Lung (tissue), 11 donors: ENCODE measurements at regions not wholly inside any gene's neighbourhood (a gene's known extent, or its start where the extent isn't known, plus 50 kb on each side); places are given as distances from the start of the nearest gene placed in this dataset.

Source experiments
- ATAC-seq: fragments of 200-7000 bp; cut with Tn5 transposase; one replicate; pipeline ENCODE4 v1.9.1; 2020; ENCODE audit warnings: moderate number of reproducible peaks; ENCODE audit not compliant: insufficient read depth, low FRiP score
- DNase-seq, 3 donors: peaks; one replicate each; pipeline ENCODE4 v3.0.0-alpha.2; 2013 to 2017
- H3K27ac ChIP-seq, 2 donors: one replicate each; pipeline ENCODE4 v1.5.1; 2013; ENCODE audit warnings: mild to moderate bottlenecking in 2 of 2, moderate library complexity in 2 of 2, control low read depth in 1 of 2, inconsistent platforms in 1 of 2, low read depth in 1 of 2, low read length in 1 of 2
- H3K27me3 ChIP-seq, 3 donors: one replicate each; pipeline ENCODE4 v1.5.1; 2013; ENCODE audit warnings: low read length in 2 of 3; ENCODE audit not compliant: control insufficient read depth in 3 of 3, insufficient read depth in 3 of 3
- H3K36me3 ChIP-seq, 4 donors: one replicate each; pipeline ENCODE4 v1.5.1; 2013; ENCODE audit warnings: low read length in 4 of 4, mild to moderate bottlenecking in 1 of 4, moderate library complexity in 1 of 4; ENCODE audit not compliant: control insufficient read depth in 4 of 4, insufficient read depth in 4 of 4
- H3K4me1 ChIP-seq, 5 donors: one replicate each; pipeline ENCODE4 v1.5.1; 2013; ENCODE audit warnings: low read length in 5 of 5, mild to moderate bottlenecking in 2 of 5, moderate library complexity in 1 of 5; ENCODE audit not compliant: control insufficient read depth in 5 of 5, insufficient read depth in 5 of 5
- H3K4me3 ChIP-seq: one replicate; pipeline ENCODE4 v1.5.1; 2013; ENCODE audit warnings: mild to moderate bottlenecking, control low read depth, moderate library complexity
- H3K9ac ChIP-seq, 2 donors: one replicate each; pipeline ENCODE4 v1.5.1; 2013; ENCODE audit warnings: low read length in 2 of 2, control low read depth in 1 of 2; ENCODE audit not compliant: insufficient read depth in 1 of 2
- H3K9me3 ChIP-seq, 4 donors: one replicate each; pipeline ENCODE4 v1.5.1; 2013; ENCODE audit warnings: low read length in 3 of 4, mild to moderate bottlenecking in 1 of 4, moderate library complexity in 1 of 4; ENCODE audit not compliant: control insufficient read depth in 4 of 4, insufficient read depth in 3 of 4
- WGBS, 2 donors: extraction: QIAGEN DNeasy Blood & Tissue Kit; methylation state at CpG; one replicate each; pipeline ENCODE4 v1.1.7; 2013; 5-methylcytosine and 5-hydroxymethylcytosine counted together
- TF ChIP-seq, protein P1 (sequence below): IDR thresholded peaks from 2 replicates; pipeline ENCODE4 v1.5.1; 2012; ENCODE audit warnings: mild to moderate bottlenecking; ENCODE audit errors: control extremely low read depth, extremely low read depth
- donor health status: control.
- donor health status: control.
- donor health status: Bipolar disorder and iron deficiency.
- donor health status: healthy.
- donor health status: DM: yes; HTN: yes; CAD: no.

DNA sequence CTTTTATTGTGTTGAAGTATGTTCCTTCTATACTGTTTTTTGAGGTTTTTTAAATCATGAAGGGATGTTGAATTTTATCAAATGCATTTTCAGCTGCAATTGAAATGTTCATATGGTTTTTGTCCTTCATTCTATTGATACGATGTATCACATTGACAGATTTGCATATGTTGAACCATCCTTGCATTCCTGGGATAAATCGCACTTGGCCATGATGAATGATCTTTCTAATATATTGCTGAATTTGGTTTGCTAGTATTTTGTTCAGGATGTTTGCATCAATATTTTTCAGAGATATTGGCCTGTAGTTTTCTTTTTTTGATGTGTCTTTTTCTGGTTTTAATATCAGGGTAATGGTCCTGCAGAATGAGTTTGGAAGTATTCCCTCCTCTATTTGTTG, 214.0 kb downstream of the LMO4 start:
- Histone ChIP-seq H3K27ac (no peak overlapping the region), H3K27me3 (no peaks in the 10 kb centered on the region), H3K36me3 (no peaks in the 10 kb centered on the region), H3K9me3 (peaks cover 0 to 9% (median 5%) of the 10 kb centered on the region in 4 donors), H3K4me3 (no peak overlapping the region), H3K4me1 (peaks cover 0 to 1% (median 0%) of the 10 kb centered on the region in 5 donors), H3K9ac (no peak overlapping the region)
- ATAC-seq = no peak
- WGBS, 2 donors = 98 to 99% methylated on average over 2 of the region's 2 CpGs
- TF ChIP-seq, protein P1, sequence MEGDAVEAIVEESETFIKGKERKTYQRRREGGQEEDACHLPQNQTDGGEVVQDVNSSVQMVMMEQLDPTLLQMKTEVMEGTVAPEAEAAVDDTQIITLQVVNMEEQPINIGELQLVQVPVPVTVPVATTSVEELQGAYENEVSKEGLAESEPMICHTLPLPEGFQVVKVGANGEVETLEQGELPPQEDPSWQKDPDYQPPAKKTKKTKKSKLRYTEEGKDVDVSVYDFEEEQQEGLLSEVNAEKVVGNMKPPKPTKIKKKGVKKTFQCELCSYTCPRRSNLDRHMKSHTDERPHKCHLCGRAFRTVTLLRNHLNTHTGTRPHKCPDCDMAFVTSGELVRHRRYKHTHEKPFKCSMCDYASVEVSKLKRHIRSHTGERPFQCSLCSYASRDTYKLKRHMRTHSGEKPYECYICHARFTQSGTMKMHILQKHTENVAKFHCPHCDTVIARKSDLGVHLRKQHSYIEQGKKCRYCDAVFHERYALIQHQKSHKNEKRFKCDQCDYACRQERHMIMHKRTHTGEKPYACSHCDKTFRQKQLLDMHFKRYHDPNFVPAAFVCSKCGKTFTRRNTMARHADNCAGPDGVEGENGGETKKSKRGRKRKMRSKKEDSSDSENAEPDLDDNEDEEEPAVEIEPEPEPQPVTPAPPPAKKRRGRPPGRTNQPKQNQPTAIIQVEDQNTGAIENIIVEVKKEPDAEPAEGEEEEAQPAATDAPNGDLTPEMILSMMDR = no peak
- no peak for DNase-seq

DNA sequence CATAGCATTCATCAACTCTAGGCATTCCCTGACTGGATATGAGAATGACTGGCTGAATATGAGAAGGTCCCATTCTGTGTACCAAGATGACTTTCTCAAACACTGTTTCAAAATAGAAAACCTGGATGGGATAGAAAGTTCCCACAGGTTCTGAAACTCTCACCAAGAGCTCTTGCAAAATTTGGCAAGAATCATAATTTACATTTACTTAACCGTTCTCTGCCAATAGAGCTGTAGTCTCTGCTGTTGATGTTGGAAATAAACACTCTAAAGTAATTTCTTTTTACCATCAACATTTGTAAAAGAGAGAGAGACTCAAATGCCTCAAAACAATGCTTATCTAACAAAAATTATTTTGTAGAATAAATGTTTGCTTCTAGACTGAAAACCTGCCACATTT, 221.1 kb downstream of the LMO4 start:
- Histone ChIP-seq H3K4me1 (peaks cover 0 to 26% (median 7%) of the 10 kb centered on the region in 5 donors), H3K4me3 (no peak overlapping the region), H3K27me3 (no peaks in the 10 kb centered on the region), H3K27ac (no peak overlapping the region), H3K36me3 (no peaks in the 10 kb centered on the region), H3K9ac (no peak overlapping the region), H3K9me3 (peaks cover 0 to 3% (median under 1%) of the 10 kb centered on the region in 4 donors)
- WGBS, 2 donors = 34 to 68% methylated on average over 1 of the region's 1 CpG
- DNase-seq (peak in 2 of 3 donors; percentile 75 to 82), ATAC-seq (no peak)
- TF ChIP-seq, protein P1 = no peak

DNA sequence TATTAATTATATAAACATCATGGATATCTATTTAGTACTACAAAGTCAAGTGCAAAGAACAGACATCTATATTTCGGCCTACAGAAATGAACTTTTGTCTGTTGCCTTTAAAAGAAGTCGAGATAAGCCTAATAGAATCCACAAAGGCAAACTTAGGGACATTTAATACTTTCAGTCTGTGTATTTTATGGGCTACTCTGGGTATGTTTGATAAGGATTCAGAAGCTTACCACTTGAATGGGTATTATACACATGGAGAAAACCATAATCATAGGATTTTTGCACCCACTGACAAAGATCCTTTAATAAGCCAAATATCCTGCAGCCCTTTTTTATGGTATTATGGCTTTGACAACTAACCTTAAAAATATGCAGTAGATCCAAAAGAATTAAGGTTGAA, 224.8 kb downstream of the LMO4 start:
- H3K4me1 ChIP-seq = peaks cover 0 to 26% (median 7%) of the 10 kb centered on the region in 5 donors
- no peaks in the 10 kb centered on the region for H3K27me3 ChIP-seq
- TF ChIP-seq, protein P1 = no peak
- no peak overlapping the region for H3K4me3 ChIP-seq
- WGBS, 2 donors = 87 to 92% methylated on average over 2 of the region's 2 CpGs
- no peak overlapping the region for H3K27ac ChIP-seq
- no peaks in the 10 kb centered on the region for H3K9me3 ChIP-seq
- no peaks in the 10 kb centered on the region for H3K36me3 ChIP-seq
- no peak for DNase-seq
- no peak for ATAC-seq
- H3K9ac ChIP-seq = no peak overlapping the region

DNA sequence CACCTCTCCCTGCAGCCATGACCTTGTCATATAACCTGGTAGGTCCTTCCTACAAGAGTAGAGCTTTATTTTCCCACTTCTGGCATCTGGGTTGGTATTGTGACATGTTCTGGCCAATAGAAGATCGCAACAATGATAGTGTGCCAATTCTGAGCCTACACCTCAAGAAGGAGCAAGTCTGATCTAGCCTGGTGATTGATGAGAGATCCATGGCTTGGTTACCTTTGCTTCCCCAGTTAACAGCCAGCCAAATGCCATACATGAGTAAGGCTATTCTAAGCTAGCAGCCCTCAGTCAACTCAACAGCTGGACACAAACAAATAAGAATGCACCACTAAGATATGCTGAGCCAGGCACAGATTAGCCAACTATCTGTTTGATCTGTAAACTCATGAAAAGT, 226.7 kb downstream of the LMO4 start:
- ATAC-seq (no peak), DNase-seq (no peak)
- Histone ChIP-seq H3K9ac (no peak overlapping the region), H3K27ac (no peak overlapping the region), H3K4me3 (no peak overlapping the region), H3K4me1 (peaks cover 0 to 14% (median 4%) of the 10 kb centered on the region in 5 donors), H3K9me3 (no peaks in the 10 kb centered on the region), H3K27me3 (no peaks in the 10 kb centered on the region), H3K36me3 (no peaks in the 10 kb centered on the region)
- 98 to 100% methylated on average over 1 of the region's 1 CpG for WGBS, 2 donors
- TF ChIP-seq, protein P1 = no peak
